Activated CD4-positive, alpha-beta T cell treated with anti-CD3 and anti-CD28 coated beads, Interleukin-2, amount 10 ng/mL, durations not matched to agents 24 days and 14 days (primary cell): ENCODE measurements at regions not wholly inside any gene's neighbourhood (a gene's known extent, or its start where the extent isn't known, plus 50 kb on each side); places are given as distances from the start of the nearest gene placed in this dataset.

ENCODE experiments used
- DNase-seq: peaks from one replicate; pipeline ENCODE4 v3.0.0; 2022
- H3K27ac Mint-ChIP-seq: one replicate; pipeline ENCODE4 v1.8.0; 2022; ENCODE audit warnings: mild to moderate bottlenecking, mixed read lengths
- H3K27me3 Mint-ChIP-seq: one replicate; pipeline ENCODE4 v1.8.0; 2022; ENCODE audit warnings: mixed read lengths
- H3K36me3 Mint-ChIP-seq: one replicate; pipeline ENCODE4 v1.8.0; 2022; ENCODE audit warnings: low read depth, mild to moderate bottlenecking, mixed read lengths
- H3K4me1 Mint-ChIP-seq: one replicate; pipeline ENCODE4 v1.8.0; 2021; ENCODE audit warnings: mixed read lengths
- H3K4me3 Mint-ChIP-seq: one replicate; pipeline ENCODE4 v1.8.0; 2022; ENCODE audit warnings: mild to moderate bottlenecking, moderate library complexity, mixed read lengths
- H3K9me3 Mint-ChIP-seq: one replicate; pipeline ENCODE4 v1.8.0; 2021; ENCODE audit warnings: mixed read lengths
- intact Hi-C: fragments of 100-400 bp; cut with micrococcal nuclease; formaldehyde crosslinking; loops from one replicate; pipeline ENCODE4 v1.15.1; 2023

DNA sequence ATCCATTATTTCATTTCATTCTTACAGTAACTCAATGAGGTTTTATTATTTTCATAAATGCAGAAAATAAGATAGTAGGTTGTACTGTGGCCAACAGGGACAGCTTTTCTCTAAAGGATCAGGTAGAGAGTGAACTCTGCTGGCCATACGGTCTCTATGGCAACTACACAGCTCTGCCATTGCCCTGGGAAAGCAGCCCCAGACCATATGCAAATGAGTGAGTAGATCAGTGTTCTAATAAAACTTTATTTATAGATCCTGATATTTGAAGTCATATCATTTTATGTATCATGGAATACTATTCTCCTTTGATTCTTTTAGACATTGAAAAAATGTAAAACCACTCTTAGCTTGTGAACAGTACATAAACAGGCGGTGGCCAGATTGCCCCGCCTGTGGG lies 192.5 kb upstream of the RREB1 start:
- Mint-ChIP-seq H3K27me3 (peaks cover 50% of the 10 kb centered on the region), H3K27ac (no peak overlapping the region), H3K4me3 (no peak overlapping the region), H3K36me3 (no peaks in the 10 kb centered on the region), H3K4me1 (peaks cover 23% of the 10 kb centered on the region), H3K9me3 (no peaks in the 10 kb centered on the region)
- DNase-seq: no peak
- intact Hi-C loops: loop anchor here (5.0 kb wide), 3 partner anchors 163 to 238 kb away; no protein-coding TSS in a partner anchor

DNA sequence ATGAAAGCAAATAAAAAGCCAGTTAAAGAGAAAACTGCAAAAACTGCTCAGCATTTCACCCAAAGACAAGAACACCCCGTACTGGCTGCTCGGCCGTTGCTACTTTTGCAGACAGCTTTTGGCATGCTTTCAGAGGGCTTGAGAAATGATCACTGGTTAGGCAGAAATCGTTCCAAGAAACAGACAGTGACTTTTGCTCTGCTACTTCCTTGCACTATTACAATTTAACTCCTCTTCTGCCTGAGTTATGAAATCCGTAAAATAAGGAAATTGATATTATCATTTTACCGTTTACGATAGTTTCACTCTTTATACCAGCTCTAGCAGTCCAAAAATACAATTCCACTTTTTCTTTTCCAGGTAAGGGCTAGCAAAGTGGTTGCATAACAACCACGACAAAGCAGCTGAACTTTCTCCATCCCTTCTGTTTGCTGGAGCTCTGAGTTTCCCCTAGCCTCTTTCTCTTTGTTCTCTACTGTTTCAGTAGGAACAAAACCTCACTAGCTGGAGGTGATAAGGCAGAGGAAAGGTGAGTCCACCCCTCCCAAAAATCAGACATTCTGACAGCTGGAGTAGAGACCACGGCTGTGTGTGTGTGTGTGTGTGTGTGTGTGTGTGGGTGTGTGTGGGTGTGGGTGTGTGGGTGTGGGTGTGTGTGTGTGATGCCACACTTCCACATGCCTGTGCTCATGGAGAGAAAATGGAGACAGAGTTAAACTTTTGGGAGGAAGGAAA lies 191.8 kb upstream of the RREB1 start:
- Mint-ChIP-seq H3K9me3 (no peaks in the 10 kb centered on the region), H3K27me3 (peaks cover 55% of the 10 kb centered on the region), H3K36me3 (no peaks in the 10 kb centered on the region), H3K4me3 (no peak overlapping the region), H3K4me1 (peaks cover 23% of the 10 kb centered on the region), H3K27ac (peak overlapping the region; percentile 4)
- intact Hi-C loops: loop anchor here (5.0 kb wide), 3 partner anchors 164 to 239 kb away; no protein-coding TSS in a partner anchor
- DNase-seq: no peak

DNA sequence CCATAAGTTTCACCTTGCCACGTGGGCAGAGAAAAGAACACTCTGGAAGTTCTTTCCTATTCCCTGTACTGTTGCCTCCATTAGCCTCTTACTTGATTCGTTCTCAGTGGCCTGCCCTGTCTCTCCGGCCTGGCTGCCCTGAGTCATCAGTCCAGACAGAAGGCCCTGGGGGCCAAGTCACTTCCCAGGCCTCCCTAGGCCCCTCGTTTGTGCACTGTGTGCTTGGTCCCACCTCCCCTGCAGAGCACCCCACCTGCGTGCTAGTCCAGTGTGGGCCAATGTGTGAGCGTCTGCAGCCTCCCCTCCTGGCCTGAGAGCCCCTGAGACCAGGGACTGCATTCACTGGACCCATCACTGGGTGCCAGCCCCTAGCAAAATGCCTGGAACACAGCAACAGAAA lies 191.2 kb upstream of the RREB1 start:
- DNase-seq: no peak
- Mint-ChIP-seq H3K27ac (no peak overlapping the region), H3K27me3 (peaks cover 59% of the 10 kb centered on the region), H3K36me3 (no peaks in the 10 kb centered on the region), H3K4me1 (peaks cover 23% of the 10 kb centered on the region), H3K4me3 (no peak overlapping the region), H3K9me3 (no peaks in the 10 kb centered on the region)
- intact Hi-C loops: loop anchor here (5.0 kb wide), 3 partner anchors 164 to 239 kb away; no protein-coding TSS in a partner anchor

DNA sequence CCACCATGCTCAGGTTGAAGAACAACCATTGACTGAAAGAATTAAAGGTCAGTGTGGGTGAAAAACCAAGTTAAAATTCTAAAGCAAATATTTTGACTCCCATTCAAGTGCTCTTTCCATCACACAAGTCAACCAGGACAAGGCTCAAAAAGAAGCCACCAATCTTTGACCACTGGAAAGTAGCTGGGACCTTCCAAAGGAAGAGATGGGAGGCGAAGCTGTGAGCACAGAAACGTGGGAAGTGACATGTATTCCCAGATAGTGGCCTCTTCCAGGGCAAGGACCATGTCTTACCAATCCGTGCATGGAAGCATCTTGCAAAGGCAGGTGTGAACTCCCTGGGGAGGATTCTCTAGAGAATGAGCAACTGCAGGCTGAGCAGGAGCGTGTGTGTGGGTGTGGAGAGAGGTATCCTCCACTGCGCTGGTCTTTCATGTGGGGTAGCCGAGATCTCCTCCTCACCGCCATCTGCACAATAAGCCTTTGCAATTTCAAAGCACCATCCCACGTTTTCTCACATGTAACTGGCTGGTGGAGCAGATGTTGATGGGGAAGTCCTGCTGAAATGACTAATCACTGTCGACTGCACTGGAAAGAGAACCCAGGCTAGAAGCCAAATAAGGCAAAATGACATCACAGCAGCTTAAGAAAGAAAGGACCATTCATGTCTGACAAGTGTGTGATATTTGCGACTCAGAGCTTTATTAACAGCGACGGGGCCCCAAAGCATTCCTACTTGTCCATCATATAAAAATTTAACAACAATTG lies 189.4 kb upstream of the RREB1 start:
- intact Hi-C loops: loop anchor here (1.0 to 5.0 kb wide), 9 partner anchors 62 to 471 kb away; partner anchors contain the start of genes CAGE1 and RIOK1
- H3K9me3 Mint-ChIP-seq: no peaks in the 10 kb centered on the region
- H3K27me3 Mint-ChIP-seq: peaks cover 45% of the 10 kb centered on the region
- DNase-seq: peak; percentile 81
- peaks cover 23% of the 10 kb centered on the region for H3K4me1 Mint-ChIP-seq
- H3K36me3 Mint-ChIP-seq: no peaks in the 10 kb centered on the region
- H3K4me3 Mint-ChIP-seq: no peak overlapping the region
- H3K27ac Mint-ChIP-seq: peak overlapping the region; percentile 77

DNA sequence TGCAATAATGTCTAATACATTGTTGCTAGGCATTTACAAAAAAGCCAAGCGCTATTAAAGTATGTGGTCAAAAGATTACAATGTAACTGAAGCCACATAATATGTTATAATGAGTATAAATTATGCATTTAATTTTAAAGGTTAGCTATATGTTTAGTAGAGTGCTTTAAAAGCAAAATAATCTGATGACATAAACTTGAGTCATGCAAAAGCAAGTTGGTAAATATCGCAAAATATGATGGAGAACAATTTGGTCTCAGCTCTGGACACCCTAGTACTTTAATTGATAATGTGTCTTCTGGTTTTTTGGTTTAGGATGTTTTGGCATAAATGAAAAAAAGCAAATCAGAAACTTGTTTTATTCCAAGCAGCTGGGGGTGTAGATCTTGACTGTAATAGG lies 188.6 kb upstream of the RREB1 start:
- H3K4me1 Mint-ChIP-seq: peaks cover 23% of the 10 kb centered on the region
- peaks cover 38% of the 10 kb centered on the region for H3K27me3 Mint-ChIP-seq
- DNase-seq: no peak
- H3K9me3 Mint-ChIP-seq: no peaks in the 10 kb centered on the region
- no peak overlapping the region for H3K27ac Mint-ChIP-seq
- intact Hi-C loops: loop anchor here (2.0 to 5.0 kb wide), 4 partner anchors 167 to 242 kb away; no protein-coding TSS in a partner anchor
- no peaks in the 10 kb centered on the region for H3K36me3 Mint-ChIP-seq
- H3K4me3 Mint-ChIP-seq: no peak overlapping the region

DNA sequence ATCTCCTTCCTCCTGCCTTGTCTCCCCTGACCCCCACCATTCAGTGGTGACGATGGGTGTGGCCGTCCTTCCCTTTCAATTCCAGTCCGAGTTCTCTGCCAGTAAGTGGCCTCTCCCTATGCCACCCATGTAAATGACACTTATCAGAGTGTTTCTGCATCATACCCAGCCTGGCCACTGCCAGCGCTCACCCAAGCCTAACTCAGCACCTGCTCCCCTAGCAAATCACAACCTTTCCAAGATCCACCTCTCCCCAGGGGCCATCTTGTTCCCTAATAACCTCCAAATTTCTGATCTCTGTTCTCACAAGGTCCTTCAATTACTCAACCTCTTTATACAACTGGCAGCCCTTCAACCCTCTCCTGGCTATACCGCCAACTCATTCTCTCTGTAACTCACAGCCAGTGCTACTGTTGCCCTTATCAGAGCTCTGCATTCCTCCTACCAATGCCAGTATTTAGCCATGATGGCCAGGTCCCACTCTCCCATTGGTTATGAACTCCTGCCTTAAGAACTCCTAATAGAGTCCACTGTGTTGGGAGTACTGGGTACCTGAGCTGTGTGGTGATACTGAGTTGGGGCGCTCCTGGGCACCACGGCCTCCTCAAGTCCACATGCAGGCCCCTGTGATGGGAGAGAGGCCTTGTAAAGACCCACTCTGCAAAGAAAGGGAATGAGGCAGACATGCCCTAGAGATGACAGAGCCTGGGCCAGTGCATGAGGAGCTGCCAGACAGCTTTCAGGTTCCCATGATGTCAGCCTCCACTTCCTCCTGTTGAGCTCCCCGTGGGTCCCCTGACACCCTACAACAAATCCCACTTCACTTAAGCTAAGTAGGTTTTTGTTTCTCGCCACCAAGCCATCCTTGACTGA lies 187.4 kb upstream of the RREB1 start:
- H3K36me3 Mint-ChIP-seq: no peaks in the 10 kb centered on the region

DNA sequence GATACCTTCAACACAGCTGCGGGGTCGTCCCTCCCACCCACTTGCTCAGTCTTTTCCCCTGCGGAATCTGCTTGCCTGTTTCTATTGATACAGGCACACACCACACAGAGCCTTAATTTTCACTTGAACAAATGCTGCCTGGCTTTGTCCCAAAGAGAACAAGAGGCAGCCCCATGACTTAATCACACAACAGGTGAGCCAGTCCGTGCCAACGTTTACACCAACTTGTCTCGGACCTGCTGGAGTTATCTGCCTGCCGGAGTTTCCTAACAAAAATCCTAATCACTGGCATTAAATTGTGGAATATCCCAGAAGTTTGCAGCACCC lies 186.8 kb upstream of the RREB1 start:
- H3K27me3 Mint-ChIP-seq: peaks cover 39% of the 10 kb centered on the region
- H3K9me3 Mint-ChIP-seq: no peaks in the 10 kb centered on the region
- intact Hi-C loops: no loop called here
- no peak overlapping the region for H3K27ac Mint-ChIP-seq
- no peak for DNase-seq
- peaks cover 21% of the 10 kb centered on the region for H3K4me1 Mint-ChIP-seq
- H3K36me3 Mint-ChIP-seq: no peaks in the 10 kb centered on the region
- no peak overlapping the region for H3K4me3 Mint-ChIP-seq

More for the DNA sequence above, 187.4 kb upstream of the RREB1 start:
- Mint-ChIP-seq H3K27ac (no peak overlapping the region), H3K9me3 (no peaks in the 10 kb centered on the region), H3K4me1 (peaks cover 23% of the 10 kb centered on the region), H3K4me3 (no peak overlapping the region), H3K27me3 (peaks cover 36% of the 10 kb centered on the region)
- DNase-seq: no peak
- intact Hi-C loops: no loop called here

DNA sequence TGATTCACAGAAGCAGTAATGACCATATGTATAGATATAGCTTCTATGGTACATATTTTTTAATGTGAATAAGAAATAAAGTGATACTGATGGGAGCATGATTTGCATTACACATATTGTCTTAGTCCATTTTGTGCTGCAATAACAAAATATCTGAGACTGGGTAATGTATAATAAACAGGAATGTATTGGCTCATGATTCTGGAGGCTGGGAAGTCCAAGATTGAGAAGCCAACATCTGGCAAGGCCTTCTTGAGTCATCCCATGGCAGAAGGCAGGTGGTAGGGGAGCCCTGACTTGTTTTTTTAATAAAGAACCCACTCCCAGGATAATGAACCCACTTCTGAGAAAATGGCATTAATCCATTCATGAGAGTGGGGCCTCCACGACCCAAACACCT lies 185.6 kb upstream of the RREB1 start:
- Mint-ChIP-seq H3K4me1 (peaks cover 15% of the 10 kb centered on the region), H3K4me3 (no peak overlapping the region), H3K36me3 (no peaks in the 10 kb centered on the region), H3K9me3 (no peaks in the 10 kb centered on the region), H3K27ac (no peak overlapping the region), H3K27me3 (peaks cover 44% of the 10 kb centered on the region)
- intact Hi-C loops: no loop called here
- DNase-seq: no peak

DNA sequence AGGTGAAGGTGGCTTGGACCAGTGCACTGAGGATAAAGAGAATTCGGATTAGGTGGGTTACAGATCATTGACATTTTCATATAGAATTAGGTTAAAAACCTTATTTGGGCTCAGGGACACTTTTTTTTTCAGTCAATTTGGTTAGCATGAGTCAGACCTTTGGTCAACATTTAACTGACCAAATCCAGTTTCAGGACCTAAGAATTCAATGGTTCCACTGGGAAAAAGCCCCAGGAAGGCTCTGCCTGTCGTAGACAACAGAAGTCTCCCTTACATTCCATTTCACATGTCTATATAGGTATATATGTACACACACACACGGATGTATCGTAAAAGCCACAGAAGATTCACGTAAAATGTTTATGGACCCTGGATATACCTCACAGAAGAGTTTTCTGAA lies 184.2 kb upstream of the RREB1 start:
- no peaks in the 10 kb centered on the region for H3K36me3 Mint-ChIP-seq
- intact Hi-C loops: no loop called here
- no peak for DNase-seq
- H3K27ac Mint-ChIP-seq: no peak overlapping the region
- H3K4me3 Mint-ChIP-seq: no peak overlapping the region
- H3K9me3 Mint-ChIP-seq: no peaks in the 10 kb centered on the region
- H3K27me3 Mint-ChIP-seq: peaks cover 43% of the 10 kb centered on the region
- peaks cover 2% of the 10 kb centered on the region for H3K4me1 Mint-ChIP-seq

DNA sequence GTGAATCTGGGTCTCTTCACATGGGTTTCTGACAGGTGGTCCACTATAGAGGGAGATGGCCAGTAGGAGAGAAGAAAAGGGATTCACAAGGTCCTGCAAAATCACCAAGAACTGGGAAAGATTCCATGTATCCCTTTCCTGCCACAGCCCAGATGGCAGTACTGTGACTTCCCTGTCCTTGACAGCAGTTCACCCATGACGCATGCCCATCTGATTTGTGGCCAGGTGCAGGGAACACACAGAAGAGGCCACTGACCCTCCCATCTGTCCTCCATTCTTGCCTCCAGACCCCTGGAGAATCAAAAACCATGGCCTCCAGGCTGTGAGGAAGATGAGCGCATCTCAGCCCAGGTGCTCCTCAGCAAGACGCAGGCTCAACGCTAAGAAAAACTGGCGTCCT lies 183.1 kb upstream of the RREB1 start:
- DNase-seq: no peak
- no peaks in the 10 kb centered on the region for H3K36me3 Mint-ChIP-seq
- peaks cover 46% of the 10 kb centered on the region for H3K27me3 Mint-ChIP-seq
- no peaks in the 10 kb centered on the region for H3K9me3 Mint-ChIP-seq
- no peak overlapping the region for H3K27ac Mint-ChIP-seq
- intact Hi-C loops: no loop called here
- H3K4me1 Mint-ChIP-seq: no peaks in the 10 kb centered on the region
- no peak overlapping the region for H3K4me3 Mint-ChIP-seq

DNA sequence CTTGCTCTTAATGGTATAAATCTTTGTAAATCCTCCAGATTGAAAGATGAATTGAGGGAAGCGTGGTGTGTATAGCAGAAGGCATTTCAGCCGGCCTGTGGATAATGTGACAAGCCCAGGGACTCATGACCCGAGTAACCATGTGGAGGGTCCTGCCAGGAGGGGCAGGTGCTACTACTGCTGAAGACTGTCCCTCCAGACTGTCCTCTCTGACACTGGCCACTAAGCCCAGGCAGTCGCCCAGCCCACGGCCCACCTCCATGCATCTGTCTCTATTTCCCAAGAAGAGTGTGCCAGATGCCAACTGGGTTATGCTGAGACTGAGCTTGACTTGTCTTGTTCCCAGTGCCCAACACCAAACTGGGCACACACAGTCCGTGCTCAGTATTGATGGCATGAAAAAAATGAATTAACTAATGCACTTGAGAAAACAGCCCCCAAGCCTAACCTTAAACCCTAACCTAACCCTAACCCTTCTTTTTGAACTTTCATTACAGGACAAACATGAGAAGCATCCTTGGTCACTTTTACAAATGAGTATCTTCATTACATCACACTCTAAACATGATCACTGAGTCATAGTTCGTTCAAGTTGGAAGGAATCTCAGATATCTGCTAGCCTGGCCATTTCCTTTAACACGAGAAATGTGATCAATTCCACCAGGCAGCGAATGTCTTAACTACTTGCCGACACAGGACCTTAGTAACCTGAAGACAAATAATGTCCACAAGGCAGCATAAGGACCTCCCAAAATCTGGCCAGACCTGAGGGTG lies 182.2 kb upstream of the RREB1 start:
- DNase-seq: no peak
- H3K36me3 Mint-ChIP-seq: no peaks in the 10 kb centered on the region
- H3K27me3 Mint-ChIP-seq: peaks cover 40% of the 10 kb centered on the region
- no peaks in the 10 kb centered on the region for H3K9me3 Mint-ChIP-seq
- H3K4me1 Mint-ChIP-seq: no peaks in the 10 kb centered on the region
- H3K27ac Mint-ChIP-seq: no peak overlapping the region
- intact Hi-C loops: no loop called here
- no peak overlapping the region for H3K4me3 Mint-ChIP-seq

DNA sequence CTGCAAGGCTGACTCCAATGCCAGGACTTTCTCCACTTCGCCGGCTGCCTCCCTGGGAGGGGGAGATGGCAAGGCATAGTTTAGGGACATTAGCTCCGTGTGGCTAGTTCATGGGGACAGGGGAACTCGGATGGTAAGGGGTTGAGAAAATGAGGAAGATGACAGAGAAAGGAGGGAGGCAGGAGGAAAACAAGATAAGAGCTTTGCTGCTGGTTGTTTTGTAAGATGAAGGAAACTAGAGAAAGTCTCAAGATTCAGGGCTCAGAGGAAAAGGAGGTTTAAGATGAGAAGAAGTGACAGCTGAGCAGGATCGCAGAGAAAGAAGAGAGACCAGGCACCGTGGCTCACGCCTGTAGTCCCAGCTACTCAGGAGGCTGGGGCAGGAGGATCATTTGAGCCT lies 180.9 kb upstream of the RREB1 start:
- H3K4me3 Mint-ChIP-seq: no peak overlapping the region
- no peaks in the 10 kb centered on the region for H3K36me3 Mint-ChIP-seq
- H3K4me1 Mint-ChIP-seq: no peaks in the 10 kb centered on the region
- intact Hi-C loops: no loop called here
- no peak for DNase-seq
- peaks cover 34% of the 10 kb centered on the region for H3K27me3 Mint-ChIP-seq
- no peaks in the 10 kb centered on the region for H3K9me3 Mint-ChIP-seq
- H3K27ac Mint-ChIP-seq: no peak overlapping the region
